Erythroblast (primary cell): ENCODE measurements at regions not wholly inside any gene's neighbourhood (a gene's known extent, or its start where the extent isn't known, plus 50 kb on each side); places are given as distances from the start of the nearest gene placed in this dataset.

ENCODE experiments used
- GATA1 ChIP-seq: IDR thresholded peaks from 2 replicates; pipeline ENCODE4 v1.6.1; 2011; ENCODE audit warnings: low read depth, mild to moderate bottlenecking, control low read depth, low read length, moderate library complexity
- POLR2A ChIP-seq: IDR thresholded peaks from 2 replicates; pipeline ENCODE4 v1.6.1; 2011; ENCODE audit warnings: mild to moderate bottlenecking, low read length

DNA sequence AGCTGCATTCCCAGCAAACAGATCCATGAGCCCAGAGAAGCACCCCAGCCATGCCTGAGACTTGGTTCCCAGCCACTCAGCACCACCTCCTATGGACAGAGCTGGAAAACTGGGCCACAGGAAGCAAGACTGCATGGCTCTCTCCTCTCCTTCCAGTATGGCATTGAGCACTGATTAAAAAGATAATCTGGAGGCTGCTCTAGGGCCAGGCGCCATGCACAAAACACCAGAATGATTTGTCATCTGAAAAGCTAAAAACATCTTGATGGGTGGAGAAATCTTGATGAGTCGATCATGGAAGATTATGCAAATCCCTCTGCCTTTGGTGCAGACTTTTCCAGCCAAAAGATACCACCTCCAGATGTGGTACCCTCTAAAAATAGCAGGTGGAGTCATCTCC, 62.7 kb upstream of the MRPS22 start:
- no peak for TF ChIP-seq POLR2A
- no peak for TF ChIP-seq GATA1
